GM21576 (cell line): ENCODE measurements at regions not wholly inside any gene's neighbourhood (a gene's known extent, or its start where the extent isn't known, plus 50 kb on each side); places are given as distances from the start of the nearest gene placed in this dataset.
"Not testable (repeated sequence)": the region's sequence is repeated elsewhere in the genome, so short reads cannot be mapped to it uniquely, and the experiment has no call there.

Experiments
- ATAC-seq: cut with Tn5 transposase; IDR thresholded peaks from one replicate; pipeline ENCODE4 v1.9.1; 2021; ENCODE audit warnings: mild to moderate bottlenecking, moderate library complexity; ENCODE audit not compliant: unreplicated experiment

DNA sequence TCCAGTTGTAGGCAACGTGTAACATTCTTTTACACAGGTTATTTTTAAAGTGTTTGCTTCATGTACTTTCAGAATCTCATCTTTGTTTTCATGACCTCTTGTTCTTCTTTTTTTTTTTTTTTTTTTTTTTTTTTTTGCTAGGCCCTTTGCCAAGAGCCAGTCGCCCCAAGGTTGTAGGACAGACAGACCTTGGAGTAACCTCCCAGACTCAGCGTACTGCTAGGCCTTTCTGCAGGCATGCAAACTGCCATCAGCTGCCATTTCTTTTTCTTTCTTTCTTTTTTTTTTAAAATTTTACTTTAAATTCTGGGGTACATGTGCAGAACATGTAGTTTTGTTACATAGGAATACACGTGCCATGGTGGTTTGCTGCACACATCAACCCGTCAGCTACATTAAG is 452.3 kb upstream of the MDGA2 start:
- no peak for ATAC-seq

- ATAC-seq, result no peak
Measured at GRCh38 chr14:48125654-48126053, 450.2 kb upstream of the MDGA2 start.

GRCh38 chr14:48113713-48114112 is 438.3 kb upstream of the MDGA2 start:
- ATAC-seq, result no peak

DNA sequence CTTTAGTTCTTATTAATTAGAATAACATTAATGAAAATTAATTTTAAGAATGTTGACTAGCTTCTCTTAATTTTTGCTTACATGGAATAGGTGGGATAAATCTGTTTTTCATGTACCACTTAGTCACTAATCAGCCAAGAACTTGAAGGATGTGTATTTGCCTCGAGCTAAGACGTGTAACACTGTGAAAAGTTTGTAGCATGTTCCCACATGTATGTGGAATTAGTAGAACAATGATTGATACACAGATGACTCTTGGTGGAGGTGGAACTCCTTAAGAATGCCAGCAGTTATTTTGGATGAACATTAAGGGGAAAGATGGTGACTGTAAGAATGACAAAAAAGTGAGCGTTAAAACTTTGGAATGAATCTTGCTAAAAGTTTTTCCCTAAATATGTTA is 435.7 kb upstream of the MDGA2 start:
- no peak for ATAC-seq

DNA sequence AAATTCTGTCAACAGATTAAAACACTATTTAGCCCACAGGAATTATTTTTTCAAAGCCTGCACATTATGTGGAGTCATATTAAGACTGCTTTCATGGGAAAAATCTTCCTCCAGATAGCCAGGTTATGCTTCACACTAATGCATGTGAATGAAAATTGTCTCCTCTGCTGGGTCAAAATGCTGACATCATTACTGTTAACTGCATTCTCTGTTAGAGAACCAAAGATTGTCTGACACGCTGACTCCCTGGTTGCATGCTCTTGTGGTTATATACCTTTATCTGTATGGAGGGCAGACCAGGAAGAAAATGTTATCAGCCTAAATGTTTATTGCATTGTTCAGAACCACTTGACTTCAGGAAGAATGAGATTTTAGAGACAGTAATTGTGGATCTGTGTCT is 432.2 kb upstream of the MDGA2 start:
- ATAC-seq, result no peak

GRCh38 chr14:48096897-48097296 is 421.5 kb upstream of the MDGA2 start:
- no peak for ATAC-seq

DNA sequence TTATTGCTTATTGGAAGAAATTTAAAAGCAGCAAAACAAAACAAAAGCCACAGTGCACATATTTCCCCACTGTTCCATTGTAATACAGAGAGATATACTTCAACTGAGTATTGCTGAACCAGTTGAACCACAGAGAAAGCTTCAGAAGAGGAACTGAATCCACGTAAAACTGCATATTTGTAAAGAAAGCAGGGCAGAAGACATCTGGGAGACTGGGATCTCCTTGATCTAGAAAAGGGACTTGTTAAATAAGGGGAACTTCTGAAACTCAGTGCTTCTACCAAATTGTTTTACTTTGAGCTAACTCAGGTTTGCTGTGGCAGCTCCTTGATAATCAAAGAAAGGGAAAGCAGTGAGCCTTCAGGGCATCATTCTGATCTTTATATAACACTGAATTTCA is 411.1 kb upstream of the MDGA2 start:
- no peak for ATAC-seq

DNA sequence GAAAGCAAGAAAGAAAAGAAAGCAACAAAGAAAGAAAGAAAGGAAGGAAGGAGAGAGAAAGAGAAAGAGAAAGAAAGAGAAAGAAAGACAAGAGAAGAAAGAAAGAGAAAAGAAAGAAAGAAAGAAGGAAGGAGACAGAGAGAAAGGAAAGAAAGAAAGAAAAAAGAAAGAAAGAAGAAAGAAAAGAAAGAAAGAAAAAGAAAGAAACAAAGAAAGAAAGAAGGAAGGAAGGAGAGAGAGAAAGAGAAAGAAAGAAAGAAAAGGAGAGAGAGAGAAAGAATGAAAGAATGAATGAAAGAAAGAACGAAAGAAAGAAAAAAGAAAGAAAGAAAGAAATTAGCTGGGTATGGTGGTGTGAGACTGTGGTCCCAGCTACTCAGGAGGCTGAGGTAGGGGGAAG is 400.1 kb upstream of the MDGA2 start:
- no peak for ATAC-seq

DNA sequence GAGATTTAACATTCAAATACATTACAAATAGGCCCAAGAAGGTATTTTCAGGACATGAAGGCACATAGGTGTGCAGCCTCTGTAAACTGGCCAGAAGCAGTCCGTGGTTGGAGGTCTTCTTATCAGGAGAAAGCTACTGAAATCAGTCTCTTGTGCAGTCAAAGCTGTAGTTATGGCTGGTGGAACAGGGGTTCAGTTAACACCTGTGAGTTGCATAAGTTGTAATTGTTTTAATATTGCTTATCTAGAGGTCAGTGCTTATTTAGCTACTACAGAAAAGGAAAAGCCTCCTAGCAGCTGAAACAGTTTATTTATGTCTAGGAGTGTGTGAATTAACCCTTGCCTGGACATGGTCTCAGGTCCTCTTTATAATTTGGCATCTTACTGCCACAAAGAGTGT is 377.6 kb upstream of the MDGA2 start:
- ATAC-seq, result no peak

DNA sequence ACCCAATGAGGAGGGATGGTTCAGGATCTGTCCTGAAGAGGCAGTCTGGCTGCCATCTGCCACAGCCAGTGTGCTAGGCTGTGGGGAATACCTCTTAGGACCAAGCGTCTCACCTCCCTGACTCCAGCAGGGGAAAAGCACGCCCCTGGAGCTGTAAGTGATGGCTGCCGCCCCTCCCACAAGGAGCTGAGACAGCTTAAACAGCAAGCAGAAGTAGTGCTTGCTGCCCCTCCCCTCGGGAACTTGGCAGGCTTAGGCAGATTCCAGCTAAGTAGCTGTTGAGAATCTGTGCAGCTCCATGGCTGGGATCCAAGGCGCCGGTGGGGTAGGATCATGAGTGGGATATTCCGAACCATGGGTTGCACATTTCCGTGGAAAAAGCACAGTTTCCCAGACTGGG is 360.4 kb upstream of the MDGA2 start:
- no peak for ATAC-seq

DNA sequence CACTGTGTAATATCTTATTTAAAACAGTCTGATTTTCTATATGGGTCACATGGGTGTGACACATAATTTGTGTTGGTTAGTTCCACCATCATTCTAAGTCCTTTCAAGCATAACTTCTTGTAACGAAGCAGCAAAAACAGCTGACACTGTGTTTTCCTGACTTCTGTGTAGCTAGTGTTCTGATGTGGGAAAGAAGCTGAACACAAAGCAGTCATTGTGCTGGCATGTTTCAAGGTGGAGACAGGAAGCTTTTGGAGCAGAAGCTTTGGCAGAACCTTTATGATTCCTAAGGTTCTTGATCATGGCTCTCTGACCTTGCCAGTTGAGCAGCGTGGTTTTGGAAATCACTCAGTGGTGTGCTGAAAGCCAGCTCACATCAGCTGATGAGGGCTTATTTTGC is 351.7 kb upstream of the MDGA2 start:
- ATAC-seq, result no peak

DNA sequence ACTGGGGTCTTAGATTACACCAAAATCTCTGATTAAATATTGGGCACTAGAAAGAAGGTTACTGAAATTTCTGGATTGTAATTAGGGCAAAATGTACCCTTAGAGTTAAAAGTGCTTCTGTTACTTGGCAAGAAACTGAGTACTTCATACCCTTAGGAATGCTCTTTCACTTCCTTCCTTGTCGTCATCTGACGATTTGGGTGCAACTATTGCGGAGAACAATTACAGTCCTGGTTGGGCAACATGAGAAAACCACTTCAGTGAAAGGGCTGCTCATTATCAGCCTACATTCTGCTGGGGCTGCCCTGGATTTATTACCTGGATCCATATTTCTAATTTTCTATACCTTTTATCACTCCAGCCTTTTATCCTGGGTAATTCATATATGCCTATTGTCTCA is 348.5 kb upstream of the MDGA2 start:
- no peak for ATAC-seq

DNA sequence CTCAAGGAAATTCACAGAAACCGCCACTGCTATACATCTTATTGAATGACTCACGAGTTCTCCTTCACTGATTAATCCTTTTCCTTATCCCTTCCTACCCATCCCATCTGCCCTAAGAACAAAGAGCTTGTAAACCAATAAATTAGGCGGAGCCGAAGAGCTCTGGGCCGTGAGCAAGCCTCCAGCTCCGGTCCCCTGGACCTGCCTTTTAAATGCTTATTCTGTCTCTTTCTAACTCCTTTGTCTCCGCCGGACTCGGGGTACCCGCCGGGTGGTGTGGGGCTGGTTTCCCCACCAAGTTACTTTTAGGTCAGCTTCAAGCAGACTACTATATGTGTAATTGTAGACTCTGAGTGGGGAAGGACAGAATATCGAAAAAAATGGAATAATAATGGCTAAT is 336.1 kb upstream of the MDGA2 start:
- not testable (repeated sequence) for ATAC-seq

DNA sequence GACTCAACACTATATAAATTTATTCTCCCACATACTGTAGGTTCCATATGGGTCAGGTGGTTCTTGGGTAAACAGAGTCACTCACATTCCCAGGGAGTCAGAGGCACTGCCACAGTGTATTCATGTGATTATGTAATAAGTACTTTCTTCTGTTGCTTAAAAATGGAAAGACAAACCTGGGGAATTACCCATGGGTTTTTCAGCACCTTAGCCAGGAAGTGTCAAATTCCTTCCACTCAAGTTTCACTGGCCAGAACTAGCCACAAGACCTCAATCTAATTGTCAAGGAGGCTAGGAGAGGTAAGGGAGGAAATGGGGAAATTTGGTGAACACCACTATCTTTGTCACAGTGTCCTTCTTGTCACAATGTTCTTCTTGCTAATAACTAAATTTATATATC is 333.2 kb upstream of the MDGA2 start:
- no peak for ATAC-seq

DNA sequence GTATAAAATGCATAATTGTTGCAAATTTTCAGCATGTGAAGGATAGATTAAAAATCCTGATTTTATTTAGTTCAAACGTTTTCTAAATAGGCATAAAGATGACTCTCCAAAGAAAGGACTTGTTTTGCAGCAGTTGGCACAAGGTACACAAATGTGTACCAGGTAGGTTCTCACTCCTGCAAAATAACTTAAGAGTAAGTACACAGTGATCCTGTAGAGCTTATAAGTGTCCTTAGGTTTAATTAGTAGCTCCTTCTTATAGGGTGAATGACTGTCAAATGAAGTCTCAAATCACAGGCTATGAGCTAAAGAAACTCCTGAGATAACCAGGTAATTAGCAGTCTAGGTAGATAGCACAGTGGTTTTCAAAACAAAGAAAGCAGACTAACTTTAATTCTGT is 330.6 kb upstream of the MDGA2 start:
- no peak for ATAC-seq

- no peak for ATAC-seq
Measured at GRCh38 chr14:47993883-47994282, 318.5 kb upstream of the MDGA2 start.

GRCh38 chr14:47988175-47988574 is 312.8 kb upstream of the MDGA2 start:
- ATAC-seq, result no peak

DNA sequence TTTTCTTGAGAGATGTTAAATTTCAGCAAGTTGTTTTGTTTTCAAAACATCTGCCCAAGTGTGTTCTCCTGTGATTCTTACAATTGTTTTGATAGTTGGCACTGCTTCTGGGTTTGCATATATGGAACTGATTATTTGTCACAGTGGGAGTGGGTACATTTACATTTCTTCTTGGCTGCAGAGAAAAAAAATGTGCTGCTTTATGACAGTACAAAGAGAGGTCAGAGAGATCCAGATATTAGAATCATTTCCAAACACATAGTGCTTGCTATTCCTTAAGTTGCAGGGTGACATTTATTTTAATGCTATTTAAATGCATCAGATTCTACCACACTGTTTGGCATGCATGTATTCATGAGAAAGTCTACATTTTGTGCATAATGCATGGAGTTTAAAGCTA is 303.5 kb upstream of the MDGA2 start:
- ATAC-seq, result no peak

DNA sequence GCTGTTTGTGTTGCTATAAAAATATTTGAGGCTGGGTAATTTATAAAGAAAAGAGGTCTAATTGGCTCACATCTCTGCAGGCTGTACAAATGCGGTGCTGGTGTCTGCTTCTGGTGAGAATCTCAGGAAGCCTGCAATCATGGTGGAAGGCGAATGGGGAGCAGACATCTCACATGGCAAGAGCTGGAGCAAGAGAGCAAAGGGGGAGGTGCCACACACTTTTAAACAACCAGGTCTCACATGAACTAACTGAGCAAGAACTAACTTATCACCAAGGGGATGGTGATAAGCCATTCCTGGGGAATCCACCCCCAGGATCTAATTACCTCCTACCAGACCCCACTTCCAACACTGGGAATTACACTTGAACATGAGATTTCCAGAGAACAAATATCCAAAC is 300.7 kb upstream of the MDGA2 start:
- ATAC-seq, result no peak

- no peak for ATAC-seq
Measured at GRCh38 chr14:47966076-47966810, 290.8 kb upstream of the MDGA2 start.

GRCh38 chr14:47961634-47962033 is 286.2 kb upstream of the MDGA2 start:
- no peak for ATAC-seq

DNA sequence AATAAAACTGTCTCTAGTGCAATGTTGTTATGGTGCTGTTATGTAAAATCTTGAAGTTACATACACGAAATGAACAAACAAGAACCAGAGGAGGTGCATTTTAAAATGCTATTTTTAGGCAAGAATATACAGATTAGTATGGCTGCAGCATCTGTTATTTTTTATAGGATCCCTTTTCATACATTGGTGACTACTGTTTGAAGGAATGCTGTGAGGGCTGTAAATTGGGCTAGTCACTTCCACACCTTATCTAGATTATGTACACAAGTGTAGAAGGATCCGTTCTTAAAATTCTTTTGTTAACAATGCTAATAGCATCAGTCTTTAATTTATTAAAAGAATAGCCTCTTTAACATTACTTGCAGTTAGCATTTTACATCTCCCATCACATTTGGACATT is 284.3 kb upstream of the MDGA2 start:
- no peak for ATAC-seq

DNA sequence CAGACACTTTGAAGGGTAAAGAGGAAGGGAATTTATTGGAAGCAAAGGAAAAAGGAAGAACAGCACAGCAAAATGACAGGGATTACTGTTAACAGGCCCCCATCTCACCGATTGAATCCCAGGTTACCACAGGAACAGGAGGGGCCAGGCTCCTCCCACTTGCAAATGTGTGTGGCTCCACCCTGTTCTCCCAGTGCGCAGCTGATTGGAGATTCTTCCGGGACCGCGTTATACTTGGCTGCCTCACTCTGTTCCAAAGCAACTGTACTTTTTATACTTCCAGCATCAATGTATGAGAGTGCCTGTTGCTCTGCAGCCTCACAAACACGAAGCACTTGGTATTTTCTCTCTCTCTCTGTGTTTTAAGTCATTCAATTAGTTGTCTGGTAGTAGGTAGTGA is 273.6 kb upstream of the MDGA2 start:
- ATAC-seq, result no peak
